ENCODE measurements at regions not wholly inside any gene's neighbourhood (a gene's known extent, or its start where the extent isn't known, plus 50 kb on each side); places are given as distances from the start of the nearest gene placed in this dataset.
"Not testable (repeated sequence)": the region's sequence is repeated elsewhere in the genome, so short reads cannot be mapped to it uniquely, and the experiment has no call there.

- Histone ChIP-seq H3K4me3 (replicated peaks in 1 of 3; ENCODE audit: insufficient read depth in 1 of 3, low read depth in 1 of 3, low read length in 3 of 3) (no peak overlapping the region), H3K4me2 (ENCODE audit: insufficient read depth, low read length) (no peak overlapping the region), H3K4me1 (ENCODE audit: control insufficient read depth, extremely low read depth, insufficient read depth, low read length) (no peaks in the 10 kb centered on the region), H2AFZ (ENCODE audit: low read depth, low read length) (no peak overlapping the region), H3K9me3 (replicated peaks; ENCODE audit: control insufficient read depth, insufficient read depth, low read length) (no peaks in the 10 kb centered on the region), H3K27me3 (ENCODE audit: control insufficient read depth in 2 of 2, insufficient read depth in 2 of 2, low read length in 2 of 2) (peaks cover 1 to 5% of the 10 kb centered on the region in 2 experiments), H3K27ac (ENCODE audit: insufficient read depth, low read depth, low read length) (no peak overlapping the region), H3K9ac (replicated peaks; ENCODE audit: extremely low read depth, insufficient read depth, low read length) (no peak overlapping the region), H4K20me1 (replicated peaks; ENCODE audit: control insufficient read depth, extremely low read depth, insufficient read depth, low read length) (no peaks in the 10 kb centered on the region), H3K9me1 (replicated peaks; ENCODE audit: control insufficient read depth, extremely low read depth, insufficient read depth, low read length) (no peaks in the 10 kb centered on the region), H3K36me3 (ENCODE audit: control insufficient read depth in 2 of 2, extremely low read depth in 1 of 2, insufficient read depth in 2 of 2, low read length in 2 of 2) (no peaks in the 10 kb centered on the region), H3K79me2 (ENCODE audit: control insufficient read depth, insufficient read depth, low read length) (no peaks in the 10 kb centered on the region)
- TF ChIP-seq CTCF (IDR thresholded peaks at IDR 0.05; ENCODE audit: extremely low read depth in 1 of 2, insufficient read depth in 1 of 2, low read depth in 1 of 2, low read length in 2 of 2) (no peak), GATA2 (IDR thresholded peaks at IDR 0.05; ENCODE audit: insufficient read depth, insufficient read length, low read depth, low read length) (no peak), FOS (IDR thresholded peaks at IDR 0.05; ENCODE audit: borderline replicate concordance, insufficient read depth, low read length) (no peak), POLR2A (IDR thresholded peaks at IDR 0.05; ENCODE audit: low read depth, low read length) (no peak), EZH2 (IDR thresholded peaks at IDR 0.05; ENCODE audit: borderline replicate concordance, low read depth, low read length, severe bottlenecking) (no peak), POLR2AphosphoS5 (IDR thresholded peaks at IDR 0.05; ENCODE audit: insufficient read depth, low read depth, low read length) (no peak), MYC (IDR thresholded peaks at IDR 0.05; ENCODE audit: low read depth, low read length) (no peak), MAX (IDR thresholded peaks at IDR 0.05; ENCODE audit: insufficient read depth, insufficient read length) (no peak), JUN (IDR thresholded peaks at IDR 0.05; ENCODE audit: borderline replicate concordance, insufficient read depth, insufficient read length, low read depth) (no peak)
- DNase-seq (ENCODE audit: low read depth, low spot score), result no peak
- intact Hi-C loops (cut with micrococcal nuclease), result no loop called here
- FAIRE-seq, result no peak
- no TSS peak for BruUV-seq (replicated peaks)
- dilution Hi-C loops (cut with MboI; ENCODE audit: extremely low pct_ligation_motif_present, low sequenced_read_pairs), result no loop called here
- ChIA-PET POLR2A (no interaction called here), CTCF (interaction anchor here (0.9 to 4.8 kb wide), 3 partner anchors 12 to 108 kb away, joined by 3 to 31 read pairs (median 6); no protein-coding TSS in a partner anchor)
These were observed 63.7 kb upstream of the PRSS3 start for GRCh38 chr9:33731625-33732024.

- H3K9me1 ChIP-seq (replicated peaks; ENCODE audit: control insufficient read depth, extremely low read depth, insufficient read depth, low read length); intact Hi-C loops (cut with micrococcal nuclease); DNase-seq (ENCODE audit: low read depth, low spot score); FAIRE-seq; H4K20me1 ChIP-seq (replicated peaks; ENCODE audit: control insufficient read depth, extremely low read depth, insufficient read depth, low read length); POLR2A ChIA-PET; H3K9ac ChIP-seq (replicated peaks; ENCODE audit: extremely low read depth, insufficient read depth, low read length); H3K4me1 ChIP-seq (ENCODE audit: control insufficient read depth, extremely low read depth, insufficient read depth, low read length); dilution Hi-C loops (cut with MboI; ENCODE audit: extremely low pct_ligation_motif_present, low sequenced_read_pairs); H3K4me2 ChIP-seq (ENCODE audit: insufficient read depth, low read length); H3K9me3 ChIP-seq (replicated peaks; ENCODE audit: control insufficient read depth, insufficient read depth, low read length); H3K79me2 ChIP-seq (ENCODE audit: control insufficient read depth, insufficient read depth, low read length); H3K27ac ChIP-seq (ENCODE audit: insufficient read depth, low read depth, low read length); BruUV-seq (replicated peaks); H3K27me3 ChIP-seq (ENCODE audit: control insufficient read depth in 2 of 2, insufficient read depth in 2 of 2, low read length in 2 of 2); H2AFZ ChIP-seq (ENCODE audit: low read depth, low read length); H3K4me3 ChIP-seq (replicated peaks in 1 of 3; ENCODE audit: insufficient read depth in 1 of 3, low read depth in 1 of 3, low read length in 3 of 3); H3K36me3 ChIP-seq (ENCODE audit: control insufficient read depth in 2 of 2, extremely low read depth in 1 of 2, insufficient read depth in 2 of 2, low read length in 2 of 2): not testable (repeated sequence)
- CTCF ChIA-PET, result interaction anchor here (0.6 to 3.1 kb wide), 4 partner anchors 13 to 339 kb away, joined by 3 to 13 read pairs (median 4); no protein-coding TSS in a partner anchor
These were observed 61.0 kb upstream of the PRSS3 start for GRCh38 chr9:33734247-33734940.

Data from endothelial cell of umbilical vein (primary cell).